ENCODE measurements at regions not wholly inside any gene's neighbourhood (a gene's known extent, or its start where the extent isn't known, plus 50 kb on each side); places are given as distances from the start of the nearest gene placed in this dataset.

GRCh38 chr5:174827558-174827957 is 103.2 kb downstream of the MSX2 start:
- no peak for TF ChIP-seq SP1 (CRISPR knock-in tag; conservative IDR thresholded peaks at IDR 0.05)
- no peak for TF ChIP-seq CREM (CRISPR knock-in tag; IDR thresholded peaks at IDR 0.05)
- TF ChIP-seq CTCF (IDR thresholded peaks at IDR 0.05) = no peak
- TF ChIP-seq ETV6 (CRISPR knock-in tag; IDR thresholded peaks at IDR 0.05) = no peak
- TF ChIP-seq USF2 (CRISPR knock-in tag; IDR thresholded peaks at IDR 0.05) = no peak
- TF ChIP-seq NR2C2 (CRISPR knock-in tag; IDR thresholded peaks at IDR 0.05) = no peak
- TF ChIP-seq ZBTB21 (CRISPR knock-in tag; IDR thresholded peaks at IDR 0.05; ENCODE audit: borderline replicate concordance) = no peak
- no peak for TF ChIP-seq USF1 (CRISPR knock-in tag; IDR thresholded peaks at IDR 0.05)
- TF ChIP-seq STAT6 (CRISPR knock-in tag; conservative IDR thresholded peaks at IDR 0.05; ENCODE audit: low read depth) = no peak
- TF ChIP-seq GRHL2 (CRISPR knock-in tag; IDR thresholded peaks at IDR 0.05; ENCODE audit: insufficient replicate concordance, severe bottlenecking) = no peak
- TF ChIP-seq ZNF532 (CRISPR knock-in tag; IDR thresholded peaks at IDR 0.05; ENCODE audit: borderline replicate concordance) = no peak
- no peak for TF ChIP-seq ELF4 (CRISPR knock-in tag; IDR thresholded peaks at IDR 0.05; ENCODE audit: low read depth)
- TF ChIP-seq HMGA2 (CRISPR knock-in tag; IDR thresholded peaks at IDR 0.05) = no peak
- TF ChIP-seq MAX (CRISPR knock-in tag; IDR thresholded peaks at IDR 0.05) = no peak

Data from WTC11 (cell line).